ENCODE measurements at regions not wholly inside any gene's neighbourhood (a gene's known extent, or its start where the extent isn't known, plus 50 kb on each side); places are given as distances from the start of the nearest gene placed in this dataset.

DNA sequence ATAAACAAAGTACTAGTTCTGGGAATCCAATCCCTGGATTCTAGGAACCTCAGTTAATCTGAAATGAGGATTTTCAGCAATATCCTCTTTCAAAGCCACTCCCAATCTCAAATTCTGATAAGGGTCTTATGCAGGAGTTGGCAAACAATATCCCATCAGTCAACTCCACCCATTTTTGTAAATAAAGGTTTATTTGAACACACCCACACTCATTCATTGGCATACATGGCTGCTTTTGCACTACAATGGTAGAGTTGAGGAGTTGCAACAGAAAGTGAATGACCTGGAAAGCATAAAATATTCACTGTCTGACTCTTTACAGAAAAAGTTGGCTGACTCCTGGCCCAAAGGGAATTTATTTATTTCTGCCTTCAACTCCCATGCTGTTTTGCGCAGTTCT is 157.7 kb upstream of the CDH11 start:
- TF ChIP-seq POLR2A (IDR thresholded peaks at IDR 0.05): no peak
- TF ChIP-seq, protein P1, sequence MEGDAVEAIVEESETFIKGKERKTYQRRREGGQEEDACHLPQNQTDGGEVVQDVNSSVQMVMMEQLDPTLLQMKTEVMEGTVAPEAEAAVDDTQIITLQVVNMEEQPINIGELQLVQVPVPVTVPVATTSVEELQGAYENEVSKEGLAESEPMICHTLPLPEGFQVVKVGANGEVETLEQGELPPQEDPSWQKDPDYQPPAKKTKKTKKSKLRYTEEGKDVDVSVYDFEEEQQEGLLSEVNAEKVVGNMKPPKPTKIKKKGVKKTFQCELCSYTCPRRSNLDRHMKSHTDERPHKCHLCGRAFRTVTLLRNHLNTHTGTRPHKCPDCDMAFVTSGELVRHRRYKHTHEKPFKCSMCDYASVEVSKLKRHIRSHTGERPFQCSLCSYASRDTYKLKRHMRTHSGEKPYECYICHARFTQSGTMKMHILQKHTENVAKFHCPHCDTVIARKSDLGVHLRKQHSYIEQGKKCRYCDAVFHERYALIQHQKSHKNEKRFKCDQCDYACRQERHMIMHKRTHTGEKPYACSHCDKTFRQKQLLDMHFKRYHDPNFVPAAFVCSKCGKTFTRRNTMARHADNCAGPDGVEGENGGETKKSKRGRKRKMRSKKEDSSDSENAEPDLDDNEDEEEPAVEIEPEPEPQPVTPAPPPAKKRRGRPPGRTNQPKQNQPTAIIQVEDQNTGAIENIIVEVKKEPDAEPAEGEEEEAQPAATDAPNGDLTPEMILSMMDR (IDR thresholded peaks at IDR 0.05): no peak
